Uterus (tissue), 3 donors: ENCODE measurements at regions not wholly inside any gene's neighbourhood (a gene's known extent, or its start where the extent isn't known, plus 50 kb on each side); places are given as distances from the start of the nearest gene placed in this dataset.
A peak's percentile ranks its signal among the peaks of the same experiment; 100 is the strongest.

Experiments
- DNase-seq, 2 donors: peaks; one replicate each; pipeline ENCODE4 v3.0.0-alpha.2; 2019 to 2020
- H3K27ac ChIP-seq, 2 donors: fragments of 200-600 bp; sonication (generic); 1 replicate in 1 of 2; 2 replicates in 1 of 2; pipeline ENCODE4 v1.5.1; 2016 to 2018
- H3K27me3 ChIP-seq, 2 donors: fragments of 200-600 bp; sonication (generic); one replicate each; pipeline ENCODE4 v1.5.1; 2018 to 2019; ENCODE audit warnings: control low read depth in 1 of 2
- H3K36me3 ChIP-seq, 2 donors: fragments of 200-600 bp; sonication (generic); one replicate each; pipeline ENCODE4 v1.5.1; 2019; ENCODE audit warnings: control low read depth in 1 of 2
- H3K4me1 ChIP-seq, 2 donors: fragments of 200-600 bp; sonication (generic); one replicate each; pipeline ENCODE4 v1.5.1; 2018 to 2019; ENCODE audit warnings: control low read depth in 1 of 2
- H3K4me3 ChIP-seq, 2 donors: fragments of 200-600 bp; sonication (generic); 1 replicate in 1 of 2; 2 replicates in 1 of 2; pipeline ENCODE4 v1.5.1; 2018 to 2019; ENCODE audit warnings: mild to moderate bottlenecking in 1 of 2
- H3K9me3 ChIP-seq, 2 donors: fragments of 200-600 bp; sonication (generic); one replicate each; pipeline ENCODE4 v1.5.1; 2019; ENCODE audit warnings: control low read depth in 1 of 2
- CTCF ChIP-seq, 4 experiments: fragments of 200-600 bp in 2 of 4; fragments of 450-650 bp in 2 of 4; sonication (generic) in 2 of 4; IDR thresholded peaks; one replicate each; pipeline ENCODE4 v1.5.1; 2016 to 2019; ENCODE audit warnings: antibody characterized with exemption in 4 of 4, mild to moderate bottlenecking in 2 of 4, moderate library complexity in 1 of 4
- POLR2A ChIP-seq, 2 donors: fragments of 450-650 bp; IDR thresholded peaks; one replicate each; pipeline ENCODE4 v1.6.1; 2016; ENCODE audit warnings: antibody characterized with exemption in 2 of 2, mild to moderate bottlenecking in 1 of 2, moderate library complexity in 1 of 2
- intact Hi-C: fragments of 100-400 bp; cut with DNase I; formaldehyde crosslinking; loops from one replicate; pipeline ENCODE4 v1.15.1; 2023; ENCODE audit warnings: low total_unique reads
- donor health status: DM: yes; HTN: yes; CAD: no.

GRCh38 chr3:159789017-159789416 is 199.6 kb upstream of the IL12A start:
- Histone ChIP-seq H3K27me3 (no peaks in the 10 kb centered on the region), H3K27ac (no peak overlapping the region), H3K36me3 (no peaks in the 10 kb centered on the region), H3K4me1 (peaks cover 0 to 8% of the 10 kb centered on the region in 2 donors), H3K9me3 (no peaks in the 10 kb centered on the region), H3K4me3 (no peak overlapping the region)
- intact Hi-C loops = no loop called here
- no peak for TF ChIP-seq CTCF (IDR thresholded peaks at IDR 0.05)
- no peak for TF ChIP-seq POLR2A (IDR thresholded peaks at IDR 0.05)
- DNase-seq = no peak

GRCh38 chr3:159789742-159790635 is 198.6 kb upstream of the IL12A start:
- intact Hi-C loops = no loop called here
- Histone ChIP-seq H3K4me3 (no peak overlapping the region), H3K27me3 (no peaks in the 10 kb centered on the region), H3K36me3 (no peaks in the 10 kb centered on the region), H3K27ac (no peak overlapping the region), H3K4me1 (peaks cover 0 to 12% of the 10 kb centered on the region in 2 donors), H3K9me3 (no peaks in the 10 kb centered on the region)
- TF ChIP-seq POLR2A (IDR thresholded peaks at IDR 0.05) (no peak), CTCF (IDR thresholded peaks at IDR 0.05) (no peak)
- no peak for DNase-seq

- no peak for TF ChIP-seq CTCF (IDR thresholded peaks at IDR 0.05)
- TF ChIP-seq POLR2A (IDR thresholded peaks at IDR 0.05) = no peak
- no peak overlapping the region for H3K4me3 ChIP-seq
- no peaks in the 10 kb centered on the region for H3K27me3 ChIP-seq
- H3K36me3 ChIP-seq = no peaks in the 10 kb centered on the region
- H3K9me3 ChIP-seq = no peaks in the 10 kb centered on the region
- intact Hi-C loops = no loop called here
- no peak overlapping the region for H3K27ac ChIP-seq
- H3K4me1 ChIP-seq = peaks cover 3 to 9% of the 10 kb centered on the region in 2 donors
- no peak for DNase-seq
Observed at GRCh38 chr3:159791336-159791735, 197.3 kb upstream of the IL12A start.

GRCh38 chr3:159792070-159792469 is 196.6 kb upstream of the IL12A start:
- Histone ChIP-seq H3K36me3 (no peaks in the 10 kb centered on the region), H3K9me3 (no peaks in the 10 kb centered on the region), H3K4me3 (no peak overlapping the region), H3K4me1 (peaks cover 3 to 12% of the 10 kb centered on the region in 2 donors), H3K27me3 (no peaks in the 10 kb centered on the region), H3K27ac (no peak overlapping the region)
- no peak for DNase-seq
- no peak for TF ChIP-seq POLR2A (IDR thresholded peaks at IDR 0.05)
- no peak for TF ChIP-seq CTCF (IDR thresholded peaks at IDR 0.05)
- intact Hi-C loops = no loop called here

GRCh38 chr3:159795042-159795441 is 193.6 kb upstream of the IL12A start:
- no peaks in the 10 kb centered on the region for H3K27me3 ChIP-seq
- H3K4me1 ChIP-seq = peaks cover 3 to 14% of the 10 kb centered on the region in 2 donors
- TF ChIP-seq CTCF (IDR thresholded peaks at IDR 0.05) (no peak), POLR2A (IDR thresholded peaks at IDR 0.05) (no peak)
- H3K36me3 ChIP-seq = no peaks in the 10 kb centered on the region
- H3K4me3 ChIP-seq = no peak overlapping the region
- H3K27ac ChIP-seq = peak overlapping the region; percentile 62 to 66
- DNase-seq = no peak
- no peaks in the 10 kb centered on the region for H3K9me3 ChIP-seq
- intact Hi-C loops = no loop called here
